HK-2 (cell line): ENCODE measurements at regions not wholly inside any gene's neighbourhood (a gene's known extent, or its start where the extent isn't known, plus 50 kb on each side); places are given as distances from the start of the nearest gene placed in this dataset.

Source experiments
- DNase-seq: peaks from one replicate; pipeline ENCODE4 v3.0.0-alpha.2; 2018; ENCODE audit not compliant: unreplicated experiment

- no peak for DNase-seq
Measured at GRCh38 chr16:86683441-86684194, 105.3 kb downstream of the FOXL1 start.

- DNase-seq: no peak
Measured at GRCh38 chr16:86685076-86685475, 106.7 kb downstream of the FOXL1 start.

- no peak for DNase-seq
Measured at GRCh38 chr16:86690970-86691369, 112.6 kb downstream of the FOXL1 start.

- no peak for DNase-seq
Measured at GRCh38 chr16:86692426-86692825, 114.1 kb downstream of the FOXL1 start.

- DNase-seq: no peak
Measured at GRCh38 chr16:86693033-86693432, 114.7 kb downstream of the FOXL1 start.

GRCh38 chr16:86697715-86698114, 119.4 kb downstream of the FOXL1 start:
- no peak for DNase-seq

- DNase-seq: no peak
Measured at GRCh38 chr16:86700046-86700945, 121.9 kb downstream of the FOXL1 start.

- DNase-seq: no peak
Measured at GRCh38 chr16:86701286-86701975, 123.1 kb downstream of the FOXL1 start.

- DNase-seq: no peak
Measured at GRCh38 chr16:86702824-86703588, 124.7 kb downstream of the FOXL1 start.

GRCh38 chr16:86704516-86704915, 126.2 kb downstream of the FOXL1 start:
- no peak for DNase-seq

GRCh38 chr16:86706726-86707125, 128.4 kb downstream of the FOXL1 start:
- no peak for DNase-seq

- no peak for DNase-seq
Measured at GRCh38 chr16:86707171-86707570, 128.8 kb downstream of the FOXL1 start.

GRCh38 chr16:86707581-86707980, 129.2 kb downstream of the FOXL1 start:
- DNase-seq: no peak

- no peak for DNase-seq
Measured at GRCh38 chr16:86708431-86708830, 130.1 kb downstream of the FOXL1 start.

GRCh38 chr16:86709103-86709502, 130.8 kb downstream of the FOXL1 start:
- DNase-seq: no peak

- DNase-seq: no peak
Measured at GRCh38 chr16:86709902-86710601, 131.7 kb downstream of the FOXL1 start.

- DNase-seq: no peak
Measured at GRCh38 chr16:86710602-86710950, 132.2 kb downstream of the FOXL1 start.

GRCh38 chr16:86712158-86713009, 134.0 kb downstream of the FOXL1 start:
- DNase-seq: no peak

- DNase-seq: no peak
Measured at GRCh38 chr16:86713021-86713631, 134.8 kb downstream of the FOXL1 start.

GRCh38 chr16:86714166-86714565, 135.8 kb downstream of the FOXL1 start:
- no peak for DNase-seq
